GM12878 (cell line): ENCODE measurements at regions not wholly inside any gene's neighbourhood (a gene's known extent, or its start where the extent isn't known, plus 50 kb on each side); places are given as distances from the start of the nearest gene placed in this dataset.

ENCODE experiments used
- ATAC-seq: fragments of 200-7000 bp; cut with Tn5 transposase; 3 replicates; pipeline ENCODE4 v1.9.1; 2020; ENCODE audit warnings: mild to moderate bottlenecking, moderate library complexity
- BruUV-seq: library from RNA; stranded (reverse); fragments of 400-500 nt; replicated peaks from 2 replicates; lab custom pipeline; 2021; lab: Mats Ljungman, UMichigan
- CTCF ChIA-PET: fragments of 300-600 bp; sonication (Branson Sonifier 250); formaldehyde crosslinking; extraction: SDS; loops from one replicate; lab custom pipeline; 2021; ENCODE audit warnings: inconsistent platforms; lab: Yijun Ruan, JAX
- POLR2A ChIA-PET: fragments of 350-600 bp; formaldehyde crosslinking; extraction: SDS; loops from one replicate; lab custom pipeline; 2021; ENCODE audit warnings: inconsistent platforms; lab: Charles Lee
- RAD21 ChIA-PET: fragments of 300-600 bp; sonication (Branson Sonifier 250); formaldehyde crosslinking; loops from one replicate; lab custom pipeline; 2023; ENCODE audit warnings: antibody characterized with exemption; ENCODE audit not compliant: unreplicated experiment; lab: Charles Lee
- SMC1A ChIA-PET: fragments of 300-600 bp; sonication (Branson Sonifier 250); formaldehyde crosslinking; loops from one replicate; lab custom pipeline; 2023; ENCODE audit not compliant: unreplicated experiment, uncharacterized antibody; lab: Charles Lee
- DNase-seq: peaks from one replicate; pipeline ENCODE4 v3.0.0-alpha.2; 2011; ENCODE audit warnings: low read depth, low spot score
- FAIRE-seq: peaks from 3 replicates; lab custom pipeline; 2011; peaks lifted over from hg19 to GRCh38; lab: Jason Lieb, UNC
- H2AFZ ChIP-seq: 2 replicates; pipeline ENCODE4 v1.6.0; 2011; ENCODE audit warnings: low read depth, low read length, control low read depth; ENCODE audit not compliant: control insufficient read depth
- H3K27ac ChIP-seq: 2 replicates; pipeline ENCODE4 v1.5.1; 2011; ENCODE audit warnings: control low read depth; ENCODE audit not compliant: control insufficient read depth, insufficient read depth
- H3K27me3 ChIP-seq, 2 experiments: replicated peaks in 1 of 2; 2 replicates each; pipeline versions ENCODE4 v1.6.0 to v1.6.1; 2011; ENCODE audit warnings: low read length in 1 of 2; ENCODE audit not compliant: control insufficient read depth in 2 of 2, insufficient read depth in 2 of 2
- H3K36me3 ChIP-seq, 2 experiments: 2 replicates each; pipeline ENCODE4 v1.5.1; 2011; ENCODE audit warnings: low read length in 1 of 2; ENCODE audit not compliant: control insufficient read depth in 2 of 2, insufficient read depth in 2 of 2
- H3K4me1 ChIP-seq: 2 replicates; pipeline ENCODE4 v1.6.1; 2011; ENCODE audit warnings: mild to moderate bottlenecking, low read length, moderate library complexity, mixed read lengths; ENCODE audit not compliant: control insufficient read depth, insufficient read depth
- H3K4me2 ChIP-seq: 2 replicates; pipeline ENCODE4 v1.6.0; 2011; ENCODE audit warnings: control low read depth; ENCODE audit not compliant: control insufficient read depth, insufficient read depth
- H3K4me3 ChIP-seq: fragments of 200-600 bp; sonication (generic); 2 replicates; pipeline ENCODE4 v1.5.1; 2016
- H3K79me2 ChIP-seq: 2 replicates; pipeline ENCODE4 v1.6.0; 2011; ENCODE audit warnings: low read length; ENCODE audit not compliant: control insufficient read depth, insufficient read depth
- H3K9ac ChIP-seq: 2 replicates; pipeline ENCODE4 v1.8.0; 2011; ENCODE audit warnings: low read length, control low read depth, mixed read lengths; ENCODE audit not compliant: control insufficient read depth, insufficient read depth
- H3K9me3 ChIP-seq: replicated peaks from 3 replicates; pipeline ENCODE4 v1.5.1; 2011; ENCODE audit warnings: mild to moderate bottlenecking, low read length; ENCODE audit not compliant: control insufficient read depth, insufficient read depth
- H4K20me1 ChIP-seq: 2 replicates; pipeline ENCODE4 v1.6.0; 2011; ENCODE audit not compliant: control insufficient read depth, insufficient read depth
- CBX3 ChIP-seq: fragments of 200-600 bp; sonication (generic); IDR thresholded peaks from 2 replicates; pipeline ENCODE4 v1.6.1; 2016; ENCODE audit warnings: low read depth, borderline replicate concordance
- E2F8 ChIP-seq: fragments of 450-650 bp; IDR thresholded peaks from 2 replicates; pipeline ENCODE4 v1.6.1; 2018; ENCODE audit warnings: mild to moderate bottlenecking, low read depth, moderate library complexity; ENCODE audit not compliant: partially characterized antibody
- E4F1 ChIP-seq: fragments of 450-650 bp; IDR thresholded peaks from 2 replicates; pipeline ENCODE4 v1.6.1; 2018; ENCODE audit warnings: borderline replicate concordance, mild to moderate bottlenecking; ENCODE audit not compliant: partially characterized antibody
- EED ChIP-seq: sonication (generic); IDR thresholded peaks from 2 replicates; pipeline ENCODE4 v1.6.1; 2016; ENCODE audit warnings: antibody characterized with exemption, low read depth
- HDAC6 ChIP-seq: fragments of 200-600 bp; sonication (generic); IDR thresholded peaks from one replicate; pipeline ENCODE4 v1.8.0; 2017; ENCODE audit warnings: antibody characterized with exemption; ENCODE audit not compliant: unreplicated experiment
- IKZF2 ChIP-seq, 2 experiments: fragments of 450-650 bp; IDR thresholded peaks; 2 replicates each; pipeline ENCODE4 v1.6.1; 2017; ENCODE audit warnings: mild to moderate bottlenecking in 2 of 2, moderate library complexity in 2 of 2
- IRF3 ChIP-seq: fragments of 450-650 bp; IDR thresholded peaks from 2 replicates; pipeline ENCODE4 v1.6.1; 2014; ENCODE audit warnings: mild to moderate bottlenecking
- JUNB ChIP-seq: IDR thresholded peaks from 2 replicates; pipeline ENCODE4 v1.6.1; 2016; ENCODE audit warnings: antibody characterized with exemption, mild to moderate bottlenecking
- NKRF ChIP-seq: fragments of 450-650 bp; conservative IDR thresholded peaks from 2 replicates; pipeline ENCODE4 v1.6.1; 2017; ENCODE audit warnings: mild to moderate bottlenecking, moderate library complexity
- NR2C1 ChIP-seq: fragments of 450-650 bp; IDR thresholded peaks from 2 replicates; pipeline ENCODE4 v1.6.1; 2017; ENCODE audit warnings: antibody characterized with exemption, mild to moderate bottlenecking, moderate library complexity
- POU2F2 ChIP-seq: IDR thresholded peaks from 3 replicates; pipeline ENCODE4 v1.6.1; 2011; ENCODE audit warnings: low read depth, mild to moderate bottlenecking, low read length, borderline replicate concordance
- RCOR1 ChIP-seq: conservative IDR thresholded peaks from 2 replicates; pipeline ENCODE4 v1.6.1; 2012; ENCODE audit warnings: low read depth, low read length, improper control_type of control experiment
- SMAD1 ChIP-seq: fragments of 450-650 bp; IDR thresholded peaks from 2 replicates; pipeline ENCODE4 v1.6.1; 2018; ENCODE audit warnings: mild to moderate bottlenecking, low read depth; ENCODE audit not compliant: partially characterized antibody
- USF1 ChIP-seq: IDR thresholded peaks from 2 replicates; pipeline ENCODE4 v1.6.1; 2011; ENCODE audit warnings: borderline replicate concordance, low read depth, mild to moderate bottlenecking, moderate library complexity, mixed read lengths, low read length; ENCODE audit not compliant: insufficient read depth; ENCODE audit errors: extremely low read length
- ZNF274 ChIP-seq: IDR thresholded peaks from one replicate; pipeline ENCODE4 v1.8.0; 2011; ENCODE audit not compliant: insufficient read length, insufficient read depth
- WGBS: methylation state at CpG from one replicate; pipeline ENCODE4 v1.1.6; 2016; ENCODE audit warnings: low lambda C conversion rate; ENCODE audit not compliant: insufficient replicate concordance, insufficient coverage; ENCODE audit errors: missing lambda C conversion rate; 5-methylcytosine and 5-hydroxymethylcytosine counted together
- in situ Hi-C: fragments of 300-500 bp; cut with MboI; formaldehyde crosslinking; loops from 9 replicates; pipeline ENCODE4 v1.14.3; 2018; ENCODE audit warnings: mixed read lengths
- intact Hi-C: fragments of 100-400 bp; cut with micrococcal nuclease; formaldehyde crosslinking; loops from one replicate; pipeline ENCODE4 v1.14.2; 2022; ENCODE audit not compliant: unreplicated experiment

GRCh38 chr2:12183032-12183645, 436.7 kb downstream of the LPIN1 start:
- Histone ChIP-seq H3K36me3 (no peaks in the 10 kb centered on the region), H3K4me2 (no peak overlapping the region), H3K4me3 (no peak overlapping the region), H3K79me2 (no peaks in the 10 kb centered on the region), H3K27me3 (no peaks in the 10 kb centered on the region), H4K20me1 (no peaks in the 10 kb centered on the region), H3K9ac (no peak overlapping the region), H3K9me3 (no peaks in the 10 kb centered on the region), H3K27ac (no peak overlapping the region), H2AFZ (no peak overlapping the region), H3K4me1 (no peaks in the 10 kb centered on the region)
- no TSS peak for BruUV-seq
- in situ Hi-C loops, result no loop called here
- 95% methylated on average over 3 of the region's 3 CpGs for WGBS
- intact Hi-C loops, result no loop called here
- FAIRE-seq (no peak), DNase-seq (no peak), ATAC-seq (no peak)
- ChIA-PET CTCF (no interaction called here), RAD21 (no interaction called here), SMC1A (interaction anchor here (0.9 to 1.0 kb wide), 3 partner anchors 14 to 37 kb away, joined by 3 read pairs; no protein-coding TSS in a partner anchor), POLR2A (no interaction called here)
- TF ChIP-seq USF1 (no peak), JUNB (no peak), NKRF (no peak), NR2C1 (no peak), SMAD1 (no peak), HDAC6 (no peak), E4F1 (no peak), CBX3 (no peak), IKZF2 (IDR thresholded peaks at IDR 0.05) (no peak), EED (no peak), E2F8 (no peak), ZNF274 (no peak), IRF3 (no peak), RCOR1 (no peak), POU2F2 (no peak)
